Ovary (tissue), 7 donors: ENCODE measurements at regions not wholly inside any gene's neighbourhood (a gene's known extent, or its start where the extent isn't known, plus 50 kb on each side); places are given as distances from the start of the nearest gene placed in this dataset.

Experiments
- DNase-seq, 5 donors: peaks; one replicate each; pipeline ENCODE4 v3.0.0-alpha.2; 2019 to 2020
- H3K27ac ChIP-seq, 2 donors: fragments of 200-600 bp; one replicate each; pipeline versions ENCODE4 v1.5.1 to v1.8.0; 2019 to 2022
- H3K27me3 ChIP-seq: fragments of 200-600 bp; one replicate; pipeline ENCODE4 v1.8.0; 2022
- H3K36me3 ChIP-seq: fragments of 200-600 bp; sonication (generic); one replicate; pipeline ENCODE4 v1.5.1; 2019
- H3K4me1 ChIP-seq: one replicate; pipeline ENCODE4 v1.8.1; 2013; ENCODE audit warnings: mild to moderate bottlenecking, moderate library complexity; ENCODE audit not compliant: insufficient read depth
- H3K4me3 ChIP-seq: fragments of 200-600 bp; sonication (generic); one replicate; pipeline ENCODE4 v1.5.1; 2017
- H3K9me3 ChIP-seq, 2 donors: fragments of 200-600 bp in 1 of 2; sonication (generic) in 1 of 2; one replicate each; pipeline versions ENCODE4 v1.5.1 to v1.8.1; 2013 to 2019; ENCODE audit warnings: mild to moderate bottlenecking in 1 of 2, moderate library complexity in 1 of 2
- CTCF ChIP-seq, 3 donors: fragments of 450-650 bp in 2 of 3; fragments of 200-600 bp in 1 of 3; IDR thresholded peaks; one replicate each; pipeline versions ENCODE4 v1.5.1 to v1.8.0; 2016 to 2022; ENCODE audit warnings: antibody characterized with exemption in 3 of 3, mild to moderate bottlenecking in 1 of 3
- EP300 ChIP-seq: sonication (generic); formaldehyde crosslinking; IDR thresholded peaks from one replicate; pipeline ENCODE4 v1.6.1; 2017; ENCODE audit warnings: antibody characterized with exemption
- POLR2A ChIP-seq: fragments of 450-650 bp; IDR thresholded peaks from one replicate; pipeline ENCODE4 v1.6.1; 2017; ENCODE audit warnings: antibody characterized with exemption, mild to moderate bottlenecking, moderate library complexity
- WGBS, 3 donors: extraction: QIAGEN DNeasy Blood & Tissue Kit in 1 of 3; methylation state at CpG; one replicate each; pipeline versions ENCODE4 v1.1.5 to v1.1.7; 2013 to 2017; 5-methylcytosine and 5-hydroxymethylcytosine counted together
- intact Hi-C, 4 donors: fragments of 100-400 bp; cut with DNase I; formaldehyde crosslinking; loops; one replicate each; pipeline versions ENCODE4 v1.11.0 to v1.15.1; 2022 to 2023
- donor health status: DM: no; HTN: no; CAD: no; lungs with moderate emphysema.
- donor health status: DM: no; HTN: no; CAD: no.
- donor health status: Bipolar disorder and iron deficiency.
- donor health status: DM: no; HTN: no; CAD: no.
- donor health status: DM: yes; HTN: yes; CAD: no.

- H3K4me1 ChIP-seq: peaks cover 2% of the 10 kb centered on the region
- H3K27me3 ChIP-seq: no peaks in the 10 kb centered on the region
- H3K9me3 ChIP-seq: no peaks in the 10 kb centered on the region
- H3K36me3 ChIP-seq: no peaks in the 10 kb centered on the region
- TF ChIP-seq CTCF (IDR thresholded peaks at IDR 0.05): no peak
- no peak for TF ChIP-seq EP300
- no peak for TF ChIP-seq POLR2A
- DNase-seq: no peak
- intact Hi-C loops: no loop called here
- no peak overlapping the region for H3K4me3 ChIP-seq
- H3K27ac ChIP-seq: no peak overlapping the region
These were observed 290.5 kb upstream of the ZSWIM2 start for GRCh38 chr2:187139469-187139868.

GRCh38 chr2:187138265-187138664 lies 289.3 kb upstream of the ZSWIM2 start:
- TF ChIP-seq EP300: no peak
- peak in 1 of 3 donors; percentile 17 for TF ChIP-seq CTCF (IDR thresholded peaks at IDR 0.05)
- TF ChIP-seq POLR2A: no peak
- H3K9me3 ChIP-seq: no peaks in the 10 kb centered on the region
- intact Hi-C loops: no loop called here
- no peaks in the 10 kb centered on the region for H3K27me3 ChIP-seq
- DNase-seq: peak in 4 of 5 donors; percentile 17 to 43 (median 30)
- H3K36me3 ChIP-seq: no peaks in the 10 kb centered on the region
- 14 to 25% (median 23%) methylated on average over 1 of the region's 1 CpG for WGBS, 3 donors
- H3K4me3 ChIP-seq: no peak overlapping the region
- H3K27ac ChIP-seq: no peak overlapping the region
- H3K4me1 ChIP-seq: peaks cover 2% of the 10 kb centered on the region

GRCh38 chr2:187136646-187137045 lies 287.7 kb upstream of the ZSWIM2 start:
- Histone ChIP-seq H3K9me3 (no peaks in the 10 kb centered on the region), H3K36me3 (no peaks in the 10 kb centered on the region), H3K4me3 (no peak overlapping the region), H3K27ac (no peak overlapping the region), H3K4me1 (peaks cover 2% of the 10 kb centered on the region), H3K27me3 (no peaks in the 10 kb centered on the region)
- TF ChIP-seq CTCF (IDR thresholded peaks at IDR 0.05) (no peak), EP300 (no peak), POLR2A (no peak)
- intact Hi-C loops: no loop called here
- WGBS, 3 donors: 89 to 97% (median 91%) methylated on average over 3 of the region's 3 CpGs
- no peak for DNase-seq

- no peak for TF ChIP-seq CTCF (IDR thresholded peaks at IDR 0.05)
- no peak for TF ChIP-seq EP300
- TF ChIP-seq POLR2A: no peak
- intact Hi-C loops: no loop called here
- DNase-seq: no peak
- peaks cover 2% of the 10 kb centered on the region for H3K4me1 ChIP-seq
- H3K4me3 ChIP-seq: no peak overlapping the region
- H3K27ac ChIP-seq: no peak overlapping the region
- no peaks in the 10 kb centered on the region for H3K27me3 ChIP-seq
- no peaks in the 10 kb centered on the region for H3K9me3 ChIP-seq
- no peaks in the 10 kb centered on the region for H3K36me3 ChIP-seq
These were observed 285.3 kb upstream of the ZSWIM2 start for GRCh38 chr2:187134306-187134705.

GRCh38 chr2:187129868-187130267 lies 280.9 kb upstream of the ZSWIM2 start:
- Histone ChIP-seq H3K27ac (no peak overlapping the region), H3K36me3 (no peaks in the 10 kb centered on the region), H3K4me3 (no peak overlapping the region), H3K27me3 (no peaks in the 10 kb centered on the region), H3K4me1 (no peaks in the 10 kb centered on the region), H3K9me3 (no peaks in the 10 kb centered on the region)
- intact Hi-C loops: no loop called here
- no peak for TF ChIP-seq POLR2A
- TF ChIP-seq CTCF (IDR thresholded peaks at IDR 0.05): no peak
- no peak for TF ChIP-seq EP300
- DNase-seq: no peak
- 67 to 74% (median 72%) methylated on average over 1 of the region's 1 CpG for WGBS, 3 donors
